Spleen (tissue), 11 donors: ENCODE measurements at regions not wholly inside any gene's neighbourhood (a gene's known extent, or its start where the extent isn't known, plus 50 kb on each side); places are given as distances from the start of the nearest gene placed in this dataset.

Experiments used
- DNase-seq: peaks from one replicate; pipeline ENCODE4 v3.0.0-alpha.2; 2020
- H3K27ac ChIP-seq, 8 donors: fragments of 200-600 bp; sonication (generic) in 7 of 8; 1 replicate in 4 of 8; 2 replicates in 4 of 8; pipeline versions ENCODE4 v1.5.0 to v1.8.0; 2016 to 2021; ENCODE audit warnings: inconsistent platforms in 4 of 8, mild to moderate bottlenecking in 4 of 8, moderate library complexity in 1 of 8
- H3K27me3 ChIP-seq, 7 donors: fragments of 200-600 bp; sonication (generic) in 6 of 7; replicated peaks in 1 of 7; 1 replicate in 4 of 7; 2 replicates in 3 of 7; pipeline versions ENCODE4 v1.5.0 to v1.8.0; 2016 to 2021; ENCODE audit warnings: inconsistent platforms in 3 of 7, mild to moderate bottlenecking in 1 of 7
- H3K36me3 ChIP-seq, 6 donors: fragments of 200-600 bp; sonication (generic) in 5 of 6; 1 replicate in 4 of 6; 2 replicates in 2 of 6; pipeline versions ENCODE4 v1.5.0 to v1.8.0; 2016 to 2021; ENCODE audit warnings: inconsistent platforms in 2 of 6
- H3K4me1 ChIP-seq, 6 donors: fragments of 200-600 bp; sonication (generic) in 5 of 6; 1 replicate in 3 of 6; 2 replicates in 3 of 6; pipeline versions ENCODE4 v1.5.0 to v1.8.0; 2016 to 2021; ENCODE audit warnings: inconsistent platforms in 3 of 6
- H3K4me3 ChIP-seq, 8 donors: fragments of 200-600 bp; sonication (generic) in 7 of 8; 1 replicate in 4 of 8; 2 replicates in 4 of 8; pipeline versions ENCODE4 v1.5.0 to v1.8.0; 2016 to 2021; ENCODE audit warnings: inconsistent platforms in 4 of 8, mild to moderate bottlenecking in 4 of 8, moderate library complexity in 2 of 8
- H3K9me3 ChIP-seq, 8 donors: fragments of 200-600 bp; sonication (generic) in 7 of 8; 1 replicate in 4 of 8; 2 replicates in 4 of 8; pipeline versions ENCODE4 v1.5.0 to v1.8.0; 2016 to 2021; ENCODE audit warnings: inconsistent platforms in 4 of 8
- POLR2A ChIP-seq, 3 donors: fragments of 450-650 bp; IDR thresholded peaks; one replicate each; pipeline ENCODE4 v1.5.1; 2017; ENCODE audit warnings: antibody characterized with exemption in 3 of 3, mild to moderate bottlenecking in 1 of 3
- POLR2AphosphoS5 ChIP-seq, 3 donors: sonication (generic); formaldehyde crosslinking; IDR thresholded peaks; one replicate each; pipeline ENCODE4 v1.5.1; 2017; ENCODE audit warnings: antibody characterized with exemption in 3 of 3
- WGBS, 5 donors: extraction: QIAGEN DNeasy Blood & Tissue Kit in 3 of 5; methylation state at CpG; one replicate each; pipeline versions ENCODE4 v1.1.5 to v1.1.7; 2013 to 2018; 5-methylcytosine and 5-hydroxymethylcytosine counted together
- intact Hi-C: fragments of 100-400 bp; cut with DNase I; formaldehyde crosslinking; loops from one replicate; pipeline ENCODE4 v1.15.0; 2023; ENCODE audit warnings: low total_unique reads
- TF ChIP-seq, protein P1 (sequence below), 11 experiments: fragments of 200-600 bp in 7 of 11; fragments of 450-650 bp in 4 of 11; sonication (generic) in 4 of 11; IDR thresholded peaks in 8 of 11; conservative IDR thresholded peaks in 3 of 11; 1 replicate in 7 of 11; 2 replicates in 4 of 11; pipeline versions ENCODE4 v1.4.0 to v1.8.0; 2016 to 2021; ENCODE audit warnings: antibody characterized with exemption in 11 of 11, inconsistent platforms in 4 of 11, mild to moderate bottlenecking in 1 of 11
- donor health status: healthy with polysubstance abuse.
- donor health status: DM: no; HTN: no; CAD: no; lungs with moderate emphysema.
- donor health status: DM: no; HTN: no; CAD: no.
- donor health status: Bipolar disorder and iron deficiency.
- donor health status: healthy.
- donor health status: DM: no; HTN: no; CAD: no.
- donor health status: DM: yes; HTN: yes; CAD: no.

DNA sequence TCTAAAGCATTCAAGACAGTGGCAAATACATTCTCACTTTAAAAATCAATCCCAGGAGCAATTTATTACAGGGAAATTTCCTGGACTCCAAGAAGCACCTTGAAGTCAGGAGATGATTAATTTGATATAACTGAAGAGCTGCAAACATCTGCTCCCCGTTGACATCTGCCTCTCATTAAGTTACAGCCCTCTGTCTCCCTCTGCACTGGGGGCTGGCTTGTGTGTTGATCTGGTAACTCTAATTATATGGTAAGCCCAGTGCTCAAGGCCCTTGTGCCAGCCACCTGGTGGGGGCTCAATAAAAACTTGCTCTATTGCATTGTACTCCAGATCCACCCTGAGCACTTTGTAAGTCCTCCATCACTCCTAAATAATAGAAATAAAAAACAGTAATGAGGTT lies 131.1 kb upstream of the ZNF462 start:
- no peaks in the 10 kb centered on the region for H3K27me3 ChIP-seq
- no peak for DNase-seq
- intact Hi-C loops, result no loop called here
- H3K9me3 ChIP-seq, result no peaks in the 10 kb centered on the region
- 42 to 71% (median 47%) methylated on average over 1 of the region's 1 CpG for WGBS, 5 donors
- H3K36me3 ChIP-seq, result no peaks in the 10 kb centered on the region
- H3K4me3 ChIP-seq, result no peak overlapping the region
- TF ChIP-seq POLR2A (IDR thresholded peaks at IDR 0.05) (no peak), POLR2AphosphoS5 (IDR thresholded peaks at IDR 0.05) (no peak)
- TF ChIP-seq, protein P1, sequence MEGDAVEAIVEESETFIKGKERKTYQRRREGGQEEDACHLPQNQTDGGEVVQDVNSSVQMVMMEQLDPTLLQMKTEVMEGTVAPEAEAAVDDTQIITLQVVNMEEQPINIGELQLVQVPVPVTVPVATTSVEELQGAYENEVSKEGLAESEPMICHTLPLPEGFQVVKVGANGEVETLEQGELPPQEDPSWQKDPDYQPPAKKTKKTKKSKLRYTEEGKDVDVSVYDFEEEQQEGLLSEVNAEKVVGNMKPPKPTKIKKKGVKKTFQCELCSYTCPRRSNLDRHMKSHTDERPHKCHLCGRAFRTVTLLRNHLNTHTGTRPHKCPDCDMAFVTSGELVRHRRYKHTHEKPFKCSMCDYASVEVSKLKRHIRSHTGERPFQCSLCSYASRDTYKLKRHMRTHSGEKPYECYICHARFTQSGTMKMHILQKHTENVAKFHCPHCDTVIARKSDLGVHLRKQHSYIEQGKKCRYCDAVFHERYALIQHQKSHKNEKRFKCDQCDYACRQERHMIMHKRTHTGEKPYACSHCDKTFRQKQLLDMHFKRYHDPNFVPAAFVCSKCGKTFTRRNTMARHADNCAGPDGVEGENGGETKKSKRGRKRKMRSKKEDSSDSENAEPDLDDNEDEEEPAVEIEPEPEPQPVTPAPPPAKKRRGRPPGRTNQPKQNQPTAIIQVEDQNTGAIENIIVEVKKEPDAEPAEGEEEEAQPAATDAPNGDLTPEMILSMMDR (IDR thresholded peaks at IDR 0.05 in 8 of 11, conservative IDR thresholded peaks at IDR 0.05 in 3 of 11), result no peak
- H3K4me1 ChIP-seq, result no peaks in the 10 kb centered on the region
- no peak overlapping the region for H3K27ac ChIP-seq

DNA sequence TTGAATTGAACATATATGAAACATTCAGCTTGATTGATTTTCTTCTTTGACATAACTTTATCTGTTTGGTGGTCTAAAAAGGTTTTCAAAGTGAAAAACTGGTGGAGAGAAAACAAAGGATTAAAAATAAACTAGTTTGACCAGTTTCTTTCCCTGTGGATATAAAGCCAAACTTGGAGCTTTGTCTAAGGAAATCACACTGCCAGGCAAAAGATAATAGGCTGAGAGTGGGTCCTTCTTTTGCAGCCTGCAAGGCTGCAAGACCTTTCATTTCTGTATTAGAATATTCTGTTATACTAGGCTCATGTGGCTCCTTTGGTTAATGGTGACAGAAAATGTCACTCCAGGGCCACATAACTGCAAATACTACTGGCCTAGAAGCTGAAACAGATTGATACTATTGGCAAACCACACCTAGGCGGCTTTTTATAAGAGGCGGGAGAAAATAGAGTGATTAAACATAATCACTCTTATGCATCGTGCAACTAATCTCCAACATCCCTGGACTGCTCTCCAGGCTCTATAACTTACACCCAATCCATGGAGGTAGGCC lies 129.1 kb upstream of the ZNF462 start:
- intact Hi-C loops, result no loop called here
- no peak overlapping the region for H3K4me3 ChIP-seq
- 88 to 97% (median 93%) methylated on average over 3 of the region's 3 CpGs for WGBS, 5 donors
- no peaks in the 10 kb centered on the region for H3K4me1 ChIP-seq
- DNase-seq, result no peak
- H3K9me3 ChIP-seq, result no peaks in the 10 kb centered on the region
- H3K36me3 ChIP-seq, result no peaks in the 10 kb centered on the region
- no peaks in the 10 kb centered on the region for H3K27me3 ChIP-seq
- TF ChIP-seq POLR2AphosphoS5 (IDR thresholded peaks at IDR 0.05) (no peak), POLR2A (IDR thresholded peaks at IDR 0.05) (no peak)
- TF ChIP-seq, protein P1 (IDR thresholded peaks at IDR 0.05 in 8 of 11, conservative IDR thresholded peaks at IDR 0.05 in 3 of 11), result no peak
- no peak overlapping the region for H3K27ac ChIP-seq

DNA sequence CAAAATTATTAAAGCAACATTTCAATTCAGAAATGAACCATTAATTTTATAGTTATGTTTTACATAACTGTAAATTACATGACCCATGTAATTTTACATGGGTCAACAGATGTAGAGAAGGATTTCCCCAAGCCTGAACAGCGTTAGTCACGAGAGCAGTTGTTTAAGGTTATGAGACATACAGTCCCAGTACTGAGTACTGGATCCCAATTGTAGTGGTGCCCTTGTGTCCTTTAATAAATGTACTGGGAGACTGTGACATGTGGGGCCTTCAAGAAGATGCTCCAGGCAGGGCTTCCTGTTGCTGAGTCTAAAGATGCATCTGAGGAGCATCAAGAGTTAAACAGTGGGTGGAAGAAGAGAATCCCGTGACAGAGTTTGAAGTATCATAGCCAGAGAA lies 125.5 kb upstream of the ZNF462 start:
- intact Hi-C loops, result no loop called here
- no peaks in the 10 kb centered on the region for H3K27me3 ChIP-seq
- no peaks in the 10 kb centered on the region for H3K4me1 ChIP-seq
- TF ChIP-seq, protein P1 (IDR thresholded peaks at IDR 0.05 in 8 of 11, conservative IDR thresholded peaks at IDR 0.05 in 3 of 11), result no peak
- no peak for TF ChIP-seq POLR2AphosphoS5 (IDR thresholded peaks at IDR 0.05)
- TF ChIP-seq POLR2A (IDR thresholded peaks at IDR 0.05), result no peak
- H3K9me3 ChIP-seq, result no peaks in the 10 kb centered on the region
- DNase-seq, result no peak
- H3K36me3 ChIP-seq, result no peaks in the 10 kb centered on the region
- no peak overlapping the region for H3K4me3 ChIP-seq
- 85 to 91% (median 87%) methylated on average over 3 of the region's 3 CpGs for WGBS, 5 donors
- H3K27ac ChIP-seq, result no peak overlapping the region

DNA sequence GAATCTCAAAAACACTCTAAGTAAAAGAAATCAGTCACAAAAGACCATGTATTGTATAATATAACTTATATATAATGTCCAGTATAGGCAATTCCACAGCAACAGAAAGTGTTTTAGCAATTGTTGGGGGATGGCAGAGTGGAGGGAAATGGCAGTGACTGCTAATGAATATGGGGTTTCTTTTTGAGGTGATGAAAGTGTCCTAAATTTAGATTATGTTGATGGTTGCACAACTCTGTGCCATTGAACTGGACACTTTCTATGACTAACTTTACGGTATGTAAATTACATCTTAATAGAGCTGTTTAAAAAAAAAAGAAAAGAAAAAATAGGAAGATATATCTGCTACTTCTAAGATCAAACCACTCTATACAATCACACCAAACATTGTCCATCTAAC lies 124.9 kb upstream of the ZNF462 start:
- H3K27ac ChIP-seq, result no peak overlapping the region
- H3K4me1 ChIP-seq, result no peaks in the 10 kb centered on the region
- WGBS, 5 donors, result 81 to 95% (median 92%) methylated on average over 1 of the region's 1 CpG
- no peaks in the 10 kb centered on the region for H3K36me3 ChIP-seq
- no peak for TF ChIP-seq POLR2AphosphoS5 (IDR thresholded peaks at IDR 0.05)
- TF ChIP-seq, protein P1 (IDR thresholded peaks at IDR 0.05 in 8 of 11, conservative IDR thresholded peaks at IDR 0.05 in 3 of 11), result no peak
- no peak for TF ChIP-seq POLR2A (IDR thresholded peaks at IDR 0.05)
- H3K4me3 ChIP-seq, result no peak overlapping the region
- no peaks in the 10 kb centered on the region for H3K27me3 ChIP-seq
- DNase-seq, result no peak
- H3K9me3 ChIP-seq, result no peaks in the 10 kb centered on the region
- intact Hi-C loops, result no loop called here
